Smooth muscle cell (in vitro differentiated cells): ENCODE measurements at regions not wholly inside any gene's neighbourhood (a gene's known extent, or its start where the extent isn't known, plus 50 kb on each side); places are given as distances from the start of the nearest gene placed in this dataset.
"Not testable (repeated sequence)": the region's sequence is repeated elsewhere in the genome, so short reads cannot be mapped to it uniquely, and the experiment has no call there.

Source experiments
- DNase-seq: peaks from one replicate; lab custom pipeline; 2025; ENCODE audit not compliant: unreplicated experiment; lab: John Stamatoyannopoulos, UW
- H2AFZ ChIP-seq: fragments of 200-600 bp; sonication (generic); 2 replicates; pipeline ENCODE4 v1.6.0; 2016; ENCODE audit warnings: antibody characterized with exemption, low read depth, mild to moderate bottlenecking
- H3F3A ChIP-seq: fragments of 200-600 bp; sonication (generic); 2 replicates; pipeline ENCODE4 v1.6.0; 2017; ENCODE audit warnings: antibody characterized with exemption, low read depth
- H3K27ac ChIP-seq: fragments of 200-600 bp; sonication (generic); 2 replicates; pipeline ENCODE4 v1.5.1; 2016; ENCODE audit warnings: low read depth, mild to moderate bottlenecking
- H3K27me3 ChIP-seq: fragments of 200-600 bp; sonication (generic); 2 replicates; pipeline ENCODE4 v1.6.1; 2016; ENCODE audit warnings: low read depth, mild to moderate bottlenecking
- H3K36me3 ChIP-seq: fragments of 200-600 bp; sonication (generic); 2 replicates; pipeline ENCODE4 v1.5.1; 2016; ENCODE audit warnings: low read depth
- H3K4me1 ChIP-seq: fragments of 200-600 bp; sonication (generic); 2 replicates; pipeline ENCODE4 v1.5.1; 2016; ENCODE audit warnings: low read depth
- H3K4me2 ChIP-seq: fragments of 200-600 bp; sonication (generic); 2 replicates; pipeline ENCODE4 v1.6.0; 2016; ENCODE audit warnings: mild to moderate bottlenecking
- H3K4me3 ChIP-seq: fragments of 200-600 bp; sonication (generic); 2 replicates; pipeline ENCODE4 v1.5.1; 2016; ENCODE audit warnings: mild to moderate bottlenecking
- H3K79me2 ChIP-seq: fragments of 200-600 bp; sonication (generic); 2 replicates; pipeline ENCODE4 v1.6.0; 2016; ENCODE audit warnings: low read depth, mild to moderate bottlenecking
- H3K9ac ChIP-seq: fragments of 200-600 bp; sonication (generic); 2 replicates; pipeline ENCODE4 v1.6.0; 2016; ENCODE audit warnings: low read depth
- H3K9me3 ChIP-seq: fragments of 200-600 bp; sonication (generic); replicated peaks from 2 replicates; pipeline ENCODE4 v1.5.1; 2016; ENCODE audit warnings: low read depth
- H4K20me1 ChIP-seq: fragments of 200-600 bp; sonication (generic); 2 replicates; pipeline ENCODE4 v1.6.0; 2016; ENCODE audit warnings: low read depth
- CTCF ChIP-seq: fragments of 200-600 bp; sonication (generic); IDR thresholded peaks from 2 replicates; pipeline ENCODE4 v1.5.1; 2017; ENCODE audit warnings: borderline replicate concordance, mild to moderate bottlenecking, antibody characterized with exemption; ENCODE audit not compliant: insufficient read depth, poor library complexity, severe bottlenecking
- WGBS: methylation state at CpG from one replicate; pipeline ENCODE4 v1.1.7; 2016; ENCODE audit warnings: low lambda C conversion rate; 5-methylcytosine and 5-hydroxymethylcytosine counted together

- no peaks in the 10 kb centered on the region for H3K4me1 ChIP-seq
- H3K4me2 ChIP-seq: no peak overlapping the region
- no peaks in the 10 kb centered on the region for H3K9me3 ChIP-seq
- no peak overlapping the region for H2AFZ ChIP-seq
- no peak overlapping the region for H3K27ac ChIP-seq
- no peaks in the 10 kb centered on the region for H3K27me3 ChIP-seq
- no peaks in the 10 kb centered on the region for H3F3A ChIP-seq
- no peak for DNase-seq
- no peaks in the 10 kb centered on the region for H4K20me1 ChIP-seq
- no peak for TF ChIP-seq CTCF
- H3K36me3 ChIP-seq: no peaks in the 10 kb centered on the region
- no peak overlapping the region for H3K9ac ChIP-seq
- 81% methylated on average over 4 of the region's 4 CpGs for WGBS
- no peaks in the 10 kb centered on the region for H3K79me2 ChIP-seq
- H3K4me3 ChIP-seq: no peak overlapping the region
These were observed 135.6 kb downstream of the GPR85 start for GRCh38 chr7:112951070-112951469.

- not testable (repeated sequence) for H3K4me2 ChIP-seq, DNase-seq, H3K27ac ChIP-seq, H3K9me3 ChIP-seq, H3K27me3 ChIP-seq, H3F3A ChIP-seq, H3K36me3 ChIP-seq, H3K9ac ChIP-seq, H2AFZ ChIP-seq, H3K4me3 ChIP-seq, H4K20me1 ChIP-seq, H3K4me1 ChIP-seq, H3K79me2 ChIP-seq
- 53% methylated on average over 4 of the region's 4 CpGs for WGBS
These were observed 136.9 kb downstream of the GPR85 start for GRCh38 chr7:112949682-112950081.

- H3K9me3 ChIP-seq: no peaks in the 10 kb centered on the region
- no peak for DNase-seq
- H3K27me3 ChIP-seq: no peaks in the 10 kb centered on the region
- H4K20me1 ChIP-seq: no peaks in the 10 kb centered on the region
- H3K4me3 ChIP-seq: no peak overlapping the region
- no peak overlapping the region for H3K4me2 ChIP-seq
- no peaks in the 10 kb centered on the region for H3F3A ChIP-seq
- 86% methylated on average over 2 of the region's 2 CpGs for WGBS
- H2AFZ ChIP-seq: no peak overlapping the region
- no peak for TF ChIP-seq CTCF
- no peak overlapping the region for H3K9ac ChIP-seq
- no peaks in the 10 kb centered on the region for H3K4me1 ChIP-seq
- no peaks in the 10 kb centered on the region for H3K36me3 ChIP-seq
- no peaks in the 10 kb centered on the region for H3K79me2 ChIP-seq
- no peak overlapping the region for H3K27ac ChIP-seq
These were observed 140.3 kb downstream of the GPR85 start for GRCh38 chr7:112946350-112946749.

GRCh38 chr7:112945046-112945445, 141.6 kb downstream of the GPR85 start:
- H2AFZ ChIP-seq: no peak overlapping the region
- DNase-seq: no peak
- no peaks in the 10 kb centered on the region for H3K27me3 ChIP-seq
- H3F3A ChIP-seq: no peaks in the 10 kb centered on the region
- no peaks in the 10 kb centered on the region for H4K20me1 ChIP-seq
- H3K79me2 ChIP-seq: no peaks in the 10 kb centered on the region
- no peak overlapping the region for H3K4me3 ChIP-seq
- TF ChIP-seq CTCF: no peak
- WGBS: 58% methylated on average over 3 of the region's 3 CpGs
- H3K36me3 ChIP-seq: no peaks in the 10 kb centered on the region
- H3K4me1 ChIP-seq: no peaks in the 10 kb centered on the region
- no peak overlapping the region for H3K4me2 ChIP-seq
- no peaks in the 10 kb centered on the region for H3K9me3 ChIP-seq
- H3K9ac ChIP-seq: no peak overlapping the region
- no peak overlapping the region for H3K27ac ChIP-seq
